Urinary bladder (tissue), 3 donors: ENCODE measurements at regions not wholly inside any gene's neighbourhood (a gene's known extent, or its start where the extent isn't known, plus 50 kb on each side); places are given as distances from the start of the nearest gene placed in this dataset.

ENCODE experiments used
- DNase-seq: peaks from one replicate; pipeline ENCODE4 v3.0.0-alpha.2; 2015; ENCODE audit errors: extremely low spot score
- H3K27ac ChIP-seq: one replicate; pipeline ENCODE4 v1.5.1; 2013; ENCODE audit warnings: low read depth, mild to moderate bottlenecking, moderate library complexity
- H3K36me3 ChIP-seq: one replicate; pipeline ENCODE4 v1.6.1; 2013; ENCODE audit warnings: mild to moderate bottlenecking, moderate library complexity; ENCODE audit not compliant: insufficient read depth
- H3K4me1 ChIP-seq: one replicate; pipeline ENCODE4 v1.6.1; 2013; ENCODE audit warnings: mild to moderate bottlenecking, moderate library complexity; ENCODE audit not compliant: insufficient read depth
- H3K4me3 ChIP-seq: one replicate; pipeline ENCODE4 v1.5.1; 2013; ENCODE audit warnings: low read depth, low read length
- WGBS: extraction: QIAGEN DNeasy Blood & Tissue Kit; methylation state at CpG from one replicate; pipeline ENCODE4 v1.1.7; 2013; 5-methylcytosine and 5-hydroxymethylcytosine counted together
- donor health status: healthy with polysubstance abuse.
- donor health status: healthy.

DNA sequence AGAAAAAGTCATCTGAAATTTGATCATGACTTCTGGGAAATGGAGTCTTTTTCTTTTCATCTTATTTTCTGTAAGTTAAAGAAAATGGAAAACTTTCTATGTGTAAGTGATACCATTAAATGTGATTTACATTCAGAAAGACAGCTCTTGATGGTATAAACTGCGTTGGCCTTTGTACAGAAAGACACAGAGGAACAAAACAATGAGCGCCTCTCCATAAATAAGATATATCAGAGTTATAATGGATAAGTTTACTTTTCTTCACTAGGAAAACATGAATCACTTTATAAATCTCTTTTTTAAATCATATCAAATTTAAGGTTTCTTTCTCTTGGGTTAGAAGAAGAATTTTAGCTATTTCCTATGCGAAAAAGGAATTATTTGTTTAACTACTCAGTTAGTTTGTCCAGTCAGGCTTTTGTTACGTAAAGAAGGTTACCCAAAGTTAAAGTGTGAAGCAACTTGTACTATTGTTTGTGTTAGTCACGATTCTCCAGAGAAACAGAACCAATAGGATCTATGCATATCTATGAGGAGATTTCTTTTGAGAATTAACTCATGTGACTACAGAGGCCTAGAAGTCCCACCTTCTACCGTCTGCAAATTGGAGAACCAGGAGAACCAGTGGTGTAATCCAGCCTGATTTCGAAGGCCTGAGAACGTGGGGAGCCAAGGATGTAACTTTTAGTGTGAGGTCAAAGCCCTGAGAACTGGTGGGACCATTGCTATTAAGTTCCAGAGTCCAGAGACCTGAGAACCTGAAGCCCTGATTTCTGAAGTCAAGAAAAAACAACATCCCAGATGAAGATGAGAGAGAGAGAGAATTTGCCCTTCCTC, 295.4 kb upstream of the KCNJ16 start:
- 79% methylated on average over 8 of the region's 8 CpGs for WGBS

DNA sequence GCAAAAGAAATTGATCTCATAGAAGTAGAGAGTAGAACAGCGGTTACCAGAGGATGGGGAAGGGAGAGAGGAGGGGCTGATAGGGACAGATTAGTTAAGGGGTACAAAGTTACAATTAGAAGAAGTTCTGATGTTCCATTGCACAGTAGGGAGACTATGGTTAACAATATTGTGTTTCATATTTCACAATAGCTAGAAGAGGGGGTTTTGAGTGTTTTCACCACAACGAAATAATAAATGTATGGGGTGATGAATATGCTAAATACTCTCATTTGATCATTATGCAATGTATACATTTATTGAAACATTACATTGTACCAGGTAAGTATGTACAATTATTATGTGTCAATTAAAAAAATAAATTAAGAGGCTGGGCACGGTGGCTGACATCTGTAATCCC, 291.2 kb upstream of the KCNJ16 start:
- H3K27ac ChIP-seq: no peak overlapping the region
- no peak overlapping the region for H3K4me3 ChIP-seq
- 90% methylated on average over 3 of the region's 3 CpGs for WGBS
- DNase-seq: no peak
- H3K4me1 ChIP-seq: no peaks in the 10 kb centered on the region
- H3K36me3 ChIP-seq: no peaks in the 10 kb centered on the region

More for the DNA sequence above, 295.4 kb upstream of the KCNJ16 start:
- no peaks in the 10 kb centered on the region for H3K36me3 ChIP-seq
- no peaks in the 10 kb centered on the region for H3K4me1 ChIP-seq
- DNase-seq: no peak
- no peak overlapping the region for H3K4me3 ChIP-seq
- no peak overlapping the region for H3K27ac ChIP-seq

DNA sequence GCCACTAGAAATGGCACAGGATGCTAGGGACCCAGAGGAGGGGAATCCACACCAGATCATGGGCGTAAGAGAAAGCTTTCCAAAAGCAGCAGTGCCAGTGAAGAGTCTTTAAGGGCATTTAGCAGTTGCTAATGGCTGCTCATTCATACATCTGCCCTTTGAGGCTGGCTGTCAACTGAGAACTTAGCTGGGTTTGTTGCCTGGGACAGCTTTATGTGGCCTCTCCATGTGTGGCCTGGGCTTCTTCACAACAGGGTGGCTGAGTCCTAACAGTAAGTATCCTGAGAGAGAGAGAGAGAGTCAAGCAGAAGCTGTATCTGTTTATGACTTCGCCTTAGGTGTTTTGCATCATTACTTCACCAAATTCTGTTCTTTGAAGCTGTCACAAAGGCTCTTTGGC, 286.1 kb upstream of the KCNJ16 start:
- H3K27ac ChIP-seq: no peak overlapping the region
- no peaks in the 10 kb centered on the region for H3K36me3 ChIP-seq
- DNase-seq: no peak
- H3K4me3 ChIP-seq: no peak overlapping the region
- WGBS: 95% methylated on average over 2 of the region's 2 CpGs
- H3K4me1 ChIP-seq: no peaks in the 10 kb centered on the region

DNA sequence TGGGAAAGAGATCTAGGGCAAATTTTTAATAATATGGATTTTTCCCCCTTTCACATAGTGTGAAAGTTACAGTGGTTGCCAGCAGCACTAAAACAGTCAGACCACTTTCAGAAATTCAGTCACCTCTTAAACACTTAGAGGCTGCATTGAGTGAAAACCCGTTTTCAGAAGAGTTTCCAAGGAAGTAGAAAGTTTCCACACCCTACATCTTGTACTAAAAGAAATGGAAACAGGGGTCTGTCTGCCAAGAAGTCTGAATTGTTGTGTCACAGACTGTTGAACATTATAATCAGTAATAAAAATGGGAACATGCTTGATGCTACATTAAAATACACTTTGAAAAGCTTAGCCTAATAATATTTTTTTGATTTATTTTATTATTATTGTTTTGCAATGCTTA, 278.9 kb upstream of the KCNJ16 start:
- H3K36me3 ChIP-seq: no peaks in the 10 kb centered on the region
- no peak for DNase-seq
- no peaks in the 10 kb centered on the region for H3K4me1 ChIP-seq
- WGBS: 32% methylated on average over 1 of the region's 1 CpG
- no peak overlapping the region for H3K4me3 ChIP-seq
- no peak overlapping the region for H3K27ac ChIP-seq

DNA sequence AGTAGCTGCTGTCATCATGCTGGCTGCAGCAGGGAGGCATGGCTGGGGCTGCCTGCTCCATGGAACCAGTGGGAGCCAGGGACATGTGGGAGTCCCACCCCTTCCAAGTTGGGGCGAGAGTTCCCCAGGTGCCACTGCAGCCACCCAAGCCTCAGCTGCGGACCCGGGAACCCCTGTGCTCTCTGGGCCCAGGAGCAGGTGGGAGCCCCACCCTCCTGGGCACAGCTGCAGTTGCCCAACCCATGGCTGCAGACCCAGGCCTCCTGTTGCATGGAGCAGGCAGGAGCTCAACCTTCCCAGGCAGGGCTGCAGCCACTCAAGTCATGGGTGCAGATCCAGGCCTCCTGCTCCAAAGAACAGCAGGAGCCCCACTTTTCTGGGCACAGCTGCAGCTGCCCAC, 274.2 kb upstream of the KCNJ16 start:
- H3K4me1 ChIP-seq: no peaks in the 10 kb centered on the region
- 97% methylated on average over 3 of the region's 3 CpGs for WGBS

DNA sequence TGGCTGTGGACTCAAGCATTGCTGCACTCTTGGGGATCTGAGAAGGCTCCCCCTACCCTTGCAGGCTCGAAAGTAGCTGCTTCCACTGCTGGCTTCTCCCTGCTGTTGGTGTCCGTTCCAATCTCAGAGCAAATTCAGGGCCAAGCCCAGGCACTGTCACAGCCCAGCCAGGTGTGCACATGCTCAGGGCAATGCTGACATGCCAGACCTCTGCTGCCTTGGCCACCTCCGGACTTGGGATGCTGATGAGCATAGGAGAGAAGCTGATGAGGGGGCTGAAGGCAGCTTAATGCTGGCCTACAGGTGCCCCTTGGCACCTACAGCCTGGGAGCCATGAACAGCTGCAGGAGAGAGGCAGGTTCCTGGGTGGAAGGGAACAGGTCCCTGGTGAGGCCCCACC, 273.7 kb upstream of the KCNJ16 start:
- 93% methylated on average over 3 of the region's 3 CpGs for WGBS
- Histone ChIP-seq H3K4me1 (no peaks in the 10 kb centered on the region), H3K27ac (no peak overlapping the region), H3K36me3 (no peaks in the 10 kb centered on the region), H3K4me3 (no peak overlapping the region)
- DNase-seq: no peak

More for the DNA sequence above, 274.2 kb upstream of the KCNJ16 start:
- Histone ChIP-seq H3K4me3 (no peak overlapping the region), H3K36me3 (no peaks in the 10 kb centered on the region), H3K27ac (no peak overlapping the region)
- DNase-seq: no peak

DNA sequence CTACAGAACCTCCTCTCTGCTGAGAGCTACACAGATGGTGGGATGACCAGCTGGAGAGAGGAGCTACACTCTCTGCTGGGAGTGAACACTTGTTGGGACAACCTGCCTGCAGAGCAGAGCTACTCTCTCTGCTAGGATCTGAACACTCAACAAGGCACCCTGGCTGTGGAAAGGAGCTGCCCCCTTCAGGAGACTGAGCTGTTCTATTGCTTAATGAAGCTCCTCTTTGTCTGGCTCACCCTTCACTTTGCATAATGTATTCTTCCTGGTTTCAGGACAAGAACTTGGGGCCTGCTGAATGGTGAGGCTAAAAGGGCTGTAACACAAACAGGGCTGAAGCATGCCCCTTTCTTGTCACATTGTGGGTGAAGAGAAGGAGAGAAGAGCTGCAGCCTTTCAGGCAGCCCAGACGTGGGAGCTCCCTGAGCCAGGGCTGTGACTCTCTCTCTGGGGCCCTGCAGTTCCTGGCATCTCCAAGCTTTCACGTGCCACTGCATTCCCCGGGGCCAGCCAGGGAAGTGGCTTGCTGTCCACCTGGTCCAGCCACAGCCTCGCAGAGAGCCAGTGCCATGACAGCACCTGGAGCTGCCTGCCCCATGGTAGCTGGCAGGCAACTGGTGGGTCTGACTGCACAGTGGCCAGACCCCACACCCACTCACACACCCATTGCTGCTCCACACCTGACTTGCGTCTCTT, 272.8 kb upstream of the KCNJ16 start:
- Histone ChIP-seq H3K36me3 (no peaks in the 10 kb centered on the region), H3K4me1 (no peaks in the 10 kb centered on the region), H3K27ac (no peak overlapping the region), H3K4me3 (no peak overlapping the region)
- 91% methylated on average over 5 of the region's 5 CpGs for WGBS
- no peak for DNase-seq

DNA sequence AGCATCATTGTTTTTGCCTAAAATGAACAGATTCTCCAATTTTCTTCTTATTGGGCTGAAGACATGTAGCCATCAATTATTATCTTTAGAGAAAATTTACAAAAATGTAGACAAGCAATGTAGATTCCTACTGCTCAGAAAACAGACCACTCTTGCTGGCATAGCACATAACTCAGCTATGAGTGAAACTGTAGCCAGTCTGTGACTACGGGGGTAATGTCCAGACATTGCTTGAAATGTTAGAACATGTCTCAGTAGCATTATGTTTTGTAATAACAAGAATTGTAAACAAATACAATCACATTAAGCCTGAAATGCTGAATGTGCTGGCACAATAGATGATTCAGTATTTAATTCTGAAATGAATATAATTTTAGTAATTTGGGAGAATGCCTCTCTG, 265.7 kb upstream of the KCNJ16 start:
- H3K36me3 ChIP-seq: no peaks in the 10 kb centered on the region
- WGBS: 74% methylated on average over 1 of the region's 1 CpG
- no peak overlapping the region for H3K27ac ChIP-seq
- H3K4me1 ChIP-seq: no peaks in the 10 kb centered on the region
- H3K4me3 ChIP-seq: no peak overlapping the region
- no peak for DNase-seq

DNA sequence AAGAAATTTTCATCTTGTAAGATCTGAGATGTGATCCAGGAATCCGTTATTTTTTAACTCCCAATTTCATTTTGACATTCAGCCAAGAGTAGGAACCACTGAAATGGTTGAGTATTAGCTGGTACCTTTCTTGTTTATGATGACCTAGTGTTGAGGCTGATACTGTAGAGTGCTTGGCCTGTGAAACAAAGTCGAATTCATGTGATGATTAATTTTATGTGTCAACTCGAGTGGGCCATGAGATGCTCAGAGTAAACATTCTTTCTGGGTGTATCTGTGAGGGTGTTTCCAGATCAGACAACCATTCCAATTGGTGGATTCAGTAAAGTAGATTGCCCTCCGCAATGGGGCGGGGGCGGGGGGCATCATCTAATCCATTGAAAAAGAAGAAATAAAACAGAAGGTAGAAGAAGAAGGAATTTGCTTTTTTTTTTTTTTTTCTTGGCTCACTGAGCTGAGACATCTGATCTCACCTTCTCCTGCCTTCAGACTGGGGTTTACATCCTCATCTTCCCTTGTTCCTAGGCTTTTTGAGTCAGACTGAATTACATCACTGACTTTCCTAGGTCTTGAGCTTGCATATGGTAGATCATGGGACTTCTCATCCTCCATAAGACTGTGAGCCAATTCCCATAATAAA, 264.6 kb upstream of the KCNJ16 start:
- no peaks in the 10 kb centered on the region for H3K36me3 ChIP-seq
- WGBS: 77% methylated on average over 6 of the region's 6 CpGs
- no peaks in the 10 kb centered on the region for H3K4me1 ChIP-seq
- H3K4me3 ChIP-seq: no peak overlapping the region
- no peak overlapping the region for H3K27ac ChIP-seq
- DNase-seq: no peak

DNA sequence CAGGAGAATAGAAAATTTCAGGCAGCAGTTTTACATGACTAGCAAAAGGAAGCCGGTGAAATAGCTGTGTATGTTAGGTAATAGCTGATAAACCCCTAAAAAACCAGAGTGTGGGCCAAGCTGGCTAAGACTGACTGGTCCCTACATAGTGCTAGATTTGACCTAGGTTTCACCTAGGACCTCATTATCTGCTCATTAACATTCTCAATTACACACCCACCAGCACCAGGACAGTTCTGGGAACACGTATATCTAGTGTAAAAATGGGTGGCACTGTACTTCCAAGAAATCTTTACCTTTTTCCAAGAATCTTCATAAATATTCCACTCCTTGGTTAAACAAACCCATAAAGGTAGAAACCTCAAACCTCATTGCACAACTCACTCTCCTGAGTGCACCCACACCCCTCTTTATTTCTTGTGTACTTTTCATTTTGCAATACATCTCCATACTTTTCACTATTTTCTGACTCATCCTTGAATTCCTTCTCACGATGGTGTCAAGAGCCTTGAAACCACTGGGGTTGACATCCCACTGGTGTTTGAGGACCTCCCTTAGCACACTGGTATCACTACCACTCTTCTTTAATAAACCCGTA, 262.7 kb upstream of the KCNJ16 start:
- Histone ChIP-seq H3K4me1 (no peaks in the 10 kb centered on the region), H3K36me3 (no peaks in the 10 kb centered on the region), H3K27ac (no peak overlapping the region), H3K4me3 (no peak overlapping the region)
- no peak for DNase-seq
- WGBS: 85% methylated on average over 4 of the region's 4 CpGs

DNA sequence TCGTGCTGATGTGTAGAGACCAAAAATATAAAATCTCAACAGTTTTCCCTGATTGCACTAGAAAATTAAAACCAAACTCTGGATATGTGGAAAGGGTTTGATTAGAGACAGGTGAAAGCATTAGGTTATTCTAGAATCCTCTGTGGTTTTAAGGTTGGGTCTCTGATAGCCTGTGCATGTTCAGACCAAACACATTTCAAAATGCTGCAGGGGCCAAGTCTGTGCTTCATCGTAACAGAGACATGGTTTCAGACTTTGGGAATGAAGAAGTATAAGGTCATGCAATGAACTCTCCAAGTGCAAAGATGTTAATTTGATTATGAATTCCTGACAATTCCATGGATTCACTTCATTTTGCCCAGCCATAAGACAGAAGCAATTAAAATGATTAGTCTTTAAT, 261.0 kb upstream of the KCNJ16 start:
- Histone ChIP-seq H3K36me3 (no peaks in the 10 kb centered on the region), H3K4me1 (no peaks in the 10 kb centered on the region), H3K4me3 (no peak overlapping the region), H3K27ac (no peak overlapping the region)
- 73% methylated on average over 2 of the region's 2 CpGs for WGBS
- DNase-seq: no peak

DNA sequence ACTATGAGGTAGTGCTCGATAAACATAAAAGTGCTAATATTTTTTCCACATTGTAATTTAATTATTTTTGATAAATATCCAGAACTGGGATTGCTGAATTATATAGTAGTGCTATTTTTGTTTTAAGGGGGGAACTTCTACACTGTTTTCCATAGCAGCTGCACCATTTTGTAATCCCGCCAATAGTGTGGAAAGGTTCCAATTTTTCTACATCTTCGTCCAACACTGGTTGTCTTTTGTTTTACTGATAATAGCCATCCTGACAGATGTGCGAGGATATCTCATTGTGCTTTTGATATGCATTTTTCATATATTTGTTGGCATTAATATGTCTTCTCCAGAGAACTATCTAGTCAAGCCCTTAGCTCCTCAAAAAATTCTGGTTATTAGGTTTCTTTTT, 259.6 kb upstream of the KCNJ16 start:
- DNase-seq: no peak
- 81% methylated on average over 4 of the region's 4 CpGs for WGBS
- H3K27ac ChIP-seq: no peak overlapping the region
- H3K4me1 ChIP-seq: no peaks in the 10 kb centered on the region
- H3K36me3 ChIP-seq: no peaks in the 10 kb centered on the region
- no peak overlapping the region for H3K4me3 ChIP-seq

DNA sequence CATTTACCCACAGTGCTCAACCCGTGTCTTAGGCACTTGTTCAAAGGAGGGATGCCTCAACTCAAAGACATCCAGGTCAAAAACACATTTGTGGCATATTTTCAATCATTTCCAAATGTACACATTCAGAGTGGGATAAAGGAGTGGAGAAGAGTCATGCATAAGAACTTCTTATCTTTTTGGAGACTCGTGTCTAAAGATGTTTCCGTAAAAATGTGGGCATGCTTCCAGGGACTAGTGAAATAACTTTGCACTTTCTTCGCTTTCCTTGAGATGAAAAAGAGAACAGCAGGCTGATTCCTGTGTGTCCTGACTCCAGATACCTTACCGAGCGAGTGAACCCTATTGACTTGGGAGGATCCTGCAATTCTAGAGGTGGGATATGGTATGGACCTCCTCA, 256.6 kb upstream of the KCNJ16 start:
- Histone ChIP-seq H3K27ac (no peak overlapping the region), H3K36me3 (no peaks in the 10 kb centered on the region), H3K4me3 (no peak overlapping the region), H3K4me1 (no peaks in the 10 kb centered on the region)
- 30% methylated on average over 6 of the region's 6 CpGs for WGBS
- no peak for DNase-seq
